Progenitor cell of endocrine pancreas (in vitro differentiated cells): ENCODE measurements at regions not wholly inside any gene's neighbourhood (a gene's known extent, or its start where the extent isn't known, plus 50 kb on each side); places are given as distances from the start of the nearest gene placed in this dataset.

Experiments
- DNase-seq: peaks from one replicate; pipeline ENCODE4 v3.0.0; 2021; ENCODE audit warnings: low spot score; ENCODE audit not compliant: unreplicated experiment
- H3K27ac Mint-ChIP-seq: 2 replicates; pipeline ENCODE4 v1.8.0; 2021; ENCODE audit warnings: mild to moderate bottlenecking, moderate library complexity, mixed read lengths
- H3K27me3 Mint-ChIP-seq: 2 replicates; pipeline ENCODE4 v1.8.0; 2021; ENCODE audit warnings: mixed read lengths
- H3K36me3 Mint-ChIP-seq: 2 replicates; pipeline ENCODE4 v1.8.0; 2022; ENCODE audit warnings: mixed read lengths; ENCODE audit not compliant: insufficient read depth
- H3K4me1 Mint-ChIP-seq: 2 replicates; pipeline ENCODE4 v1.8.0; 2021; ENCODE audit warnings: low read depth, mixed read lengths
- H3K4me3 Mint-ChIP-seq: 2 replicates; pipeline ENCODE4 v1.8.0; 2021; ENCODE audit warnings: low read depth, mild to moderate bottlenecking, moderate library complexity, mixed read lengths
- H3K9me3 Mint-ChIP-seq: 2 replicates; pipeline ENCODE4 v1.8.0; 2021; ENCODE audit warnings: low read depth, mixed read lengths
- CTCF ChIP-seq: fragments of 200-600 bp; sonication (generic); IDR thresholded peaks from one replicate; pipeline ENCODE4 v1.5.0; 2021; ENCODE audit warnings: antibody characterized with exemption, mild to moderate bottlenecking; ENCODE audit not compliant: unreplicated experiment

- no peak for TF ChIP-seq CTCF
- Mint-ChIP-seq H3K4me3 (no peak overlapping the region), H3K27ac (no peak overlapping the region), H3K27me3 (no peaks in the 10 kb centered on the region), H3K9me3 (no peaks in the 10 kb centered on the region), H3K36me3 (peaks cover 1% of the 10 kb centered on the region), H3K4me1 (peaks cover 8% of the 10 kb centered on the region)
- DNase-seq = no peak
Measured at GRCh38 chr10:20948686-20949327, 51.7 kb upstream of the NEBL start.
